ENCODE measurements at regions not wholly inside any gene's neighbourhood (a gene's known extent, or its start where the extent isn't known, plus 50 kb on each side); places are given as distances from the start of the nearest gene placed in this dataset.
"Not testable (repeated sequence)": the region's sequence is repeated elsewhere in the genome, so short reads cannot be mapped to it uniquely, and the experiment has no call there.

DNA sequence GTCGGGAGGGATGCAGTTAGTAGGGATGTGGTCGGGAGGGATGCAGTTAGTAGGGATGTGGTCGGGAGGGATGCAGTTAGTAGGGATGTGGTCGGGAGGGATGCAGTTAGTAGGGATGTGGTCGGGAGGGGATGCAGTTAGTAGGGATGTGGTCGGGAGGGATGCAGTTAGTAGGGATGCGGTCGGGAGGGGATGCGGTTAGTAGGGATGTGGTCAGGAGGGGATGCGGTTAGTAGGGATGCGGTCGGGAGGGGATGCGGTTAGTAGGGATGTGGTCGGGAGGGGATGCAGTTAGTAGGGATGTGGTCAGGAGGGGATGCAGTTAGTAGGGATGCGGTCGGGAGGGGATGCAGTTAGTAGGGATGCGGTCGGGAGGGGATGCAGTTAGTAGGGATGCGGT lies 96.2 kb downstream of the BDH1 start:
- not testable (repeated sequence) for H3K79me2 ChIP-seq (ENCODE audit: low read length); H3K9ac ChIP-seq (ENCODE audit: low read length); H3K4me2 ChIP-seq (ENCODE audit: low read length); H3K9me3 ChIP-seq (ENCODE audit: insufficient read depth, low read length); H4K20me1 ChIP-seq (ENCODE audit: insufficient read depth, low read length); H3K27ac ChIP-seq (ENCODE audit: low read length); H3K36me3 ChIP-seq (replicated peaks; ENCODE audit: low read depth, low read length); H2AFZ ChIP-seq (ENCODE audit: low read depth, low read length); H3K4me1 ChIP-seq (ENCODE audit: low read length); H3K4me3 ChIP-seq (ENCODE audit: low read length)
- peaks cover 15% of the 10 kb centered on the region for H3K27me3 ChIP-seq (ENCODE audit: low read depth, low read length)

DNA sequence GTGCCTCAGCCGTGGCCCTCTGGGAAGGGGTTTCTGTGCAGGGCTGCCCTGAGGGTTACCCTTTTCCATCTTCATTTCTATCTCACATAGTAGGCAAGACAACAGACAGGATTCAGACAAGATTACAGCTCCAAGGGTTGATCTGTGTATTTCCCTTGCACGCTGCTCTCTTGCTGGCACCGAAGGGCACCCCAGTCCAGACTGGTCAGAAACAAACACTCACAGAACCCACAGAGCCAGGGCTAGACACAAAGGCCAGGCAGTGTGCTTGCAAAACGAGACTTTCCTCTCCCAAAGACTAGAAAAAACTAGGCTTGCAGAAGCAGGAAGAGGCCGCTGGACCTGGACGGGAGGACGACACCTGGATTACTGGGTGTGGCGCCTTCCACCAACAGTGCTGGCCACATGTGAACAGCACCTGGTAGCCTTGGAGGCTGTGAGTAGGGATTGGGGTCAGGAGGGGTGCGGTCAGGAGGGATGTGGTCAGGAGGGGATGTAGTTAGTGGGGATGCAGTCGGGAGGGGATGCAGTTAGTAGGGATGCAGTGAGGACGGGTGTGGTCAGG lies 96.8 kb downstream of the BDH1 start:
- Histone ChIP-seq H4K20me1 (ENCODE audit: insufficient read depth, low read length) (no peaks in the 10 kb centered on the region), H2AFZ (ENCODE audit: low read depth, low read length) (no peak overlapping the region), H3K4me2 (ENCODE audit: low read length) (no peak overlapping the region), H3K27ac (ENCODE audit: low read length) (no peak overlapping the region), H3K4me3 (ENCODE audit: low read length) (no peak overlapping the region), H3K9me3 (ENCODE audit: insufficient read depth, low read length) (no peaks in the 10 kb centered on the region), H3K36me3 (replicated peaks; ENCODE audit: low read depth, low read length) (no peaks in the 10 kb centered on the region), H3K4me1 (ENCODE audit: low read length) (peaks cover 5% of the 10 kb centered on the region; the same call in 1 of the 2 replicates), H3K27me3 (ENCODE audit: low read depth, low read length) (peaks cover 15% of the 10 kb centered on the region), H3K9ac (ENCODE audit: low read length) (no peak overlapping the region), H3K79me2 (ENCODE audit: low read length) (no peaks in the 10 kb centered on the region)
- no peak for TF ChIP-seq EZH2phosphoT487 (IDR thresholded peaks at IDR 0.05; ENCODE audit: low read depth)
- TF ChIP-seq, protein P1, sequence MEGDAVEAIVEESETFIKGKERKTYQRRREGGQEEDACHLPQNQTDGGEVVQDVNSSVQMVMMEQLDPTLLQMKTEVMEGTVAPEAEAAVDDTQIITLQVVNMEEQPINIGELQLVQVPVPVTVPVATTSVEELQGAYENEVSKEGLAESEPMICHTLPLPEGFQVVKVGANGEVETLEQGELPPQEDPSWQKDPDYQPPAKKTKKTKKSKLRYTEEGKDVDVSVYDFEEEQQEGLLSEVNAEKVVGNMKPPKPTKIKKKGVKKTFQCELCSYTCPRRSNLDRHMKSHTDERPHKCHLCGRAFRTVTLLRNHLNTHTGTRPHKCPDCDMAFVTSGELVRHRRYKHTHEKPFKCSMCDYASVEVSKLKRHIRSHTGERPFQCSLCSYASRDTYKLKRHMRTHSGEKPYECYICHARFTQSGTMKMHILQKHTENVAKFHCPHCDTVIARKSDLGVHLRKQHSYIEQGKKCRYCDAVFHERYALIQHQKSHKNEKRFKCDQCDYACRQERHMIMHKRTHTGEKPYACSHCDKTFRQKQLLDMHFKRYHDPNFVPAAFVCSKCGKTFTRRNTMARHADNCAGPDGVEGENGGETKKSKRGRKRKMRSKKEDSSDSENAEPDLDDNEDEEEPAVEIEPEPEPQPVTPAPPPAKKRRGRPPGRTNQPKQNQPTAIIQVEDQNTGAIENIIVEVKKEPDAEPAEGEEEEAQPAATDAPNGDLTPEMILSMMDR (IDR thresholded peaks at IDR 0.05; ENCODE audit: low read depth, low read length), result no peak

GRCh38 chr3:197458179-197458707 lies 97.5 kb downstream of the BDH1 start:
- Histone ChIP-seq H3K4me2 (ENCODE audit: low read length) (peak overlapping the region; percentile 38), H3K27me3 (ENCODE audit: low read depth, low read length) (peaks cover 15% of the 10 kb centered on the region), H3K4me1 (ENCODE audit: low read length) (peaks cover 5% of the 10 kb centered on the region; the same call in 1 of the 2 replicates), H3K9me3 (ENCODE audit: insufficient read depth, low read length) (no peaks in the 10 kb centered on the region), H3K36me3 (replicated peaks; ENCODE audit: low read depth, low read length) (no peaks in the 10 kb centered on the region), H3K27ac (ENCODE audit: low read length) (no peak overlapping the region), H3K79me2 (ENCODE audit: low read length) (no peaks in the 10 kb centered on the region), H4K20me1 (ENCODE audit: insufficient read depth, low read length) (no peaks in the 10 kb centered on the region), H3K9ac (ENCODE audit: low read length) (no peak overlapping the region), H2AFZ (ENCODE audit: low read depth, low read length) (no peak overlapping the region), H3K4me3 (ENCODE audit: low read length) (no peak overlapping the region)
- TF ChIP-seq, protein P1 (IDR thresholded peaks at IDR 0.05; ENCODE audit: low read depth, low read length), result peak; percentile 24
- TF ChIP-seq EZH2phosphoT487 (IDR thresholded peaks at IDR 0.05; ENCODE audit: low read depth), result no peak

GRCh38 chr3:197456261-197457091 lies 99.3 kb downstream of the BDH1 start:
- Histone ChIP-seq H3K4me3 (ENCODE audit: low read length) (peak overlapping the region; percentile 97), H4K20me1 (ENCODE audit: insufficient read depth, low read length) (no peaks in the 10 kb centered on the region), H3K9me3 (ENCODE audit: insufficient read depth, low read length) (no peaks in the 10 kb centered on the region), H3K9ac (ENCODE audit: low read length) (peak overlapping the region; percentile 86), H3K27ac (ENCODE audit: low read length) (no peak overlapping the region), H3K4me2 (ENCODE audit: low read length) (peak overlapping the region; percentile 81), H3K27me3 (ENCODE audit: low read depth, low read length) (peaks cover 15% of the 10 kb centered on the region), H3K4me1 (ENCODE audit: low read length) (peaks cover 5% of the 10 kb centered on the region; the same call in 1 of the 2 replicates), H2AFZ (ENCODE audit: low read depth, low read length) (peak overlapping the region; percentile 94), H3K36me3 (replicated peaks; ENCODE audit: low read depth, low read length) (no peaks in the 10 kb centered on the region), H3K79me2 (ENCODE audit: low read length) (no peaks in the 10 kb centered on the region)
- no peak for TF ChIP-seq EZH2phosphoT487 (IDR thresholded peaks at IDR 0.05; ENCODE audit: low read depth)

GRCh38 chr3:197454841-197455240 lies 100.9 kb downstream of the BDH1 start:
- H3K36me3 ChIP-seq (replicated peaks; ENCODE audit: low read depth, low read length); H3K4me3 ChIP-seq (ENCODE audit: low read length); H3K9ac ChIP-seq (ENCODE audit: low read length); H3K27ac ChIP-seq (ENCODE audit: low read length); H3K4me2 ChIP-seq (ENCODE audit: low read length); H2AFZ ChIP-seq (ENCODE audit: low read depth, low read length); H3K9me3 ChIP-seq (ENCODE audit: insufficient read depth, low read length); H3K79me2 ChIP-seq (ENCODE audit: low read length); H3K4me1 ChIP-seq (ENCODE audit: low read length); H4K20me1 ChIP-seq (ENCODE audit: insufficient read depth, low read length): not testable (repeated sequence)
- peaks cover 15% of the 10 kb centered on the region for H3K27me3 ChIP-seq (ENCODE audit: low read depth, low read length)
